CD4-positive, alpha-beta T cell treated with Interleukin-2 at 100 ng/mL for 4 hours (primary cell): ENCODE measurements at regions not wholly inside any gene's neighbourhood (a gene's known extent, or its start where the extent isn't known, plus 50 kb on each side); places are given as distances from the start of the nearest gene placed in this dataset.

Experiments
- DNase-seq: peaks from one replicate; pipeline ENCODE4 v3.0.0-alpha.2; 2020; ENCODE audit warnings: low spot score

GRCh38 chr13:72534951-72535640 is 192.3 kb downstream of the MZT1 start:
- no peak for DNase-seq

- no peak for DNase-seq
Observed at GRCh38 chr13:72530471-72530870, 197.0 kb downstream of the MZT1 start.

GRCh38 chr13:72527333-72527732 is 200.1 kb downstream of the MZT1 start:
- no peak for DNase-seq

GRCh38 chr13:72523593-72523992 is 203.8 kb downstream of the MZT1 start:
- no peak for DNase-seq

GRCh38 chr13:72523049-72523448 is 204.4 kb downstream of the MZT1 start:
- DNase-seq, result no peak

- no peak for DNase-seq
Observed at GRCh38 chr13:72521940-72522661, 205.3 kb downstream of the MZT1 start.

GRCh38 chr13:72514146-72514545 is 213.3 kb downstream of the MZT1 start:
- DNase-seq, result no peak

- no peak for DNase-seq
Observed at GRCh38 chr13:72508392-72508791, 219.0 kb downstream of the MZT1 start.

GRCh38 chr13:72507416-72508199 is 219.8 kb downstream of the MZT1 start:
- no peak for DNase-seq

- DNase-seq, result no peak
Observed at GRCh38 chr13:72506706-72507105, 220.7 kb downstream of the MZT1 start.

- DNase-seq, result no peak
Observed at GRCh38 chr13:72505376-72505775, 222.1 kb downstream of the MZT1 start.

- DNase-seq, result no peak
Observed at GRCh38 chr13:72504131-72504841, 223.1 kb downstream of the MZT1 start.

- no peak for DNase-seq
Observed at GRCh38 chr13:72500851-72501250, 226.6 kb downstream of the MZT1 start.

GRCh38 chr13:72495681-72496080 is 231.7 kb downstream of the MZT1 start:
- no peak for DNase-seq

GRCh38 chr13:72489751-72490150 is 237.7 kb downstream of the MZT1 start:
- DNase-seq, result no peak

GRCh38 chr13:72473321-72473720 is 254.1 kb downstream of the MZT1 start:
- DNase-seq, result no peak

- DNase-seq, result no peak
Observed at GRCh38 chr13:72469906-72470305, 257.5 kb downstream of the MZT1 start.

GRCh38 chr13:72463561-72463960 is 263.9 kb downstream of the MZT1 start:
- DNase-seq, result no peak

- DNase-seq, result no peak
Observed at GRCh38 chr13:72462726-72463125, 264.7 kb downstream of the MZT1 start.

- DNase-seq, result no peak
Observed at GRCh38 chr13:72462166-72462565, 265.3 kb downstream of the MZT1 start.

- DNase-seq, result no peak
Observed at GRCh38 chr13:72458701-72459100, 268.7 kb downstream of the MZT1 start.

- no peak for DNase-seq
Observed at GRCh38 chr13:72457151-72457550, 270.3 kb downstream of the MZT1 start.
